ENCODE measurements at regions not wholly inside any gene's neighbourhood (a gene's known extent, or its start where the extent isn't known, plus 50 kb on each side); places are given as distances from the start of the nearest gene placed in this dataset.

DNA sequence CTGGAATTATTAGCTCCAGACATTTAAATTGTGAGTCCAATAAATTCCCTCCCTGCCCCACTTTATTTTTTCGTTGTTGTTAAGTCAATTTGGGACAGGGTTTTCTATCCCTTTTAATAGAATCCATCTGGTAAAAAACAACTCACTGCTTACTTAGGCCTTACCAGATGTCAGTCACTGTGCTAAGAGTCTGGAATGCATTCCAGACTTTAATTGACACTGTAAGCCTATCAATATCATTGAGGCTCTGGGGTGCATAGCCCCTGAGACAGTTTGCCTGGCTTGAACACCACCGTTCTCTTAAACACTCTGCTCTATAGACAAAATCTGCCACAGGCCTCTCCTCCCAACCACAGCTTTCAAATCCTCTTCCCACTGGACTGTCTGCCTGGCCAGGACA lies 175.9 kb downstream of the NSG2 start:
- H3K27ac ChIP-seq: no peak overlapping the region
- H3K27me3 ChIP-seq: peaks cover 14% of the 10 kb centered on the region
- H3K9me3 ChIP-seq: peaks cover 0 to 25% (median 0%) of the 10 kb centered on the region in 3 donors
- H3K4me1 ChIP-seq: no peaks in the 10 kb centered on the region
- no peak overlapping the region for H3K4me3 ChIP-seq
- TF ChIP-seq POLR2A (IDR thresholded peaks at IDR 0.05) (no peak), EP300 (IDR thresholded peaks at IDR 0.05) (no peak), POLR2AphosphoS5 (IDR thresholded peaks at IDR 0.05) (no peak)
- TF ChIP-seq, protein P1, sequence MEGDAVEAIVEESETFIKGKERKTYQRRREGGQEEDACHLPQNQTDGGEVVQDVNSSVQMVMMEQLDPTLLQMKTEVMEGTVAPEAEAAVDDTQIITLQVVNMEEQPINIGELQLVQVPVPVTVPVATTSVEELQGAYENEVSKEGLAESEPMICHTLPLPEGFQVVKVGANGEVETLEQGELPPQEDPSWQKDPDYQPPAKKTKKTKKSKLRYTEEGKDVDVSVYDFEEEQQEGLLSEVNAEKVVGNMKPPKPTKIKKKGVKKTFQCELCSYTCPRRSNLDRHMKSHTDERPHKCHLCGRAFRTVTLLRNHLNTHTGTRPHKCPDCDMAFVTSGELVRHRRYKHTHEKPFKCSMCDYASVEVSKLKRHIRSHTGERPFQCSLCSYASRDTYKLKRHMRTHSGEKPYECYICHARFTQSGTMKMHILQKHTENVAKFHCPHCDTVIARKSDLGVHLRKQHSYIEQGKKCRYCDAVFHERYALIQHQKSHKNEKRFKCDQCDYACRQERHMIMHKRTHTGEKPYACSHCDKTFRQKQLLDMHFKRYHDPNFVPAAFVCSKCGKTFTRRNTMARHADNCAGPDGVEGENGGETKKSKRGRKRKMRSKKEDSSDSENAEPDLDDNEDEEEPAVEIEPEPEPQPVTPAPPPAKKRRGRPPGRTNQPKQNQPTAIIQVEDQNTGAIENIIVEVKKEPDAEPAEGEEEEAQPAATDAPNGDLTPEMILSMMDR (IDR thresholded peaks at IDR 0.05): no peak
- H3K36me3 ChIP-seq: no peaks in the 10 kb centered on the region
- no peak for ATAC-seq
- WGBS, 2 donors (ENCODE audit: low coverage in 1 of 2): 35% methylated on average over 2 of the region's 2 CpGs; no CpG with 5 or more reads in 1 of the 2 donors

DNA sequence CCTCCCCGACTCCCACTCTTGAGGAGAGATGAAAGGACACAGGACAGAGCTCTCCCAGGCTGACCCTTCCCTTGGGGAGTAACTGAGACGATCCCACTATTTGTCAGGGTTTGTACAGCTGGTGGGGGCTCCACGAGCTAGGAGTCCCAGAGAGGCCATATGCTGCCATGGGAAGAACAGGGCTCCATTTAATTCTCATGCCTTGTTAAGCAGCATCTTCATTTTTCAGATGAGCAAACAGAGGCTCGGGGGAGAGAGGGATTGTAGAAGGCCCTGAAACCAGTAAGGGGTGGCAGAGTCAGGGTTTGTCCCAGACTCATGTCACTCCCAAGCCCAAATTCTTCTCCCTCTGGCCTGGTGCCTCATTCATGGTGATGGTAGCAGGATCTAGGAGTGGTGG lies 176.4 kb downstream of the NSG2 start:
- Histone ChIP-seq H3K36me3 (no peaks in the 10 kb centered on the region), H3K9me3 (peaks cover 0 to 25% (median 0%) of the 10 kb centered on the region in 3 donors), H3K27ac (no peak overlapping the region), H3K4me3 (no peak overlapping the region), H3K4me1 (no peaks in the 10 kb centered on the region), H3K27me3 (peaks cover 14% of the 10 kb centered on the region)
- no peak for ATAC-seq
- WGBS, 2 donors (ENCODE audit: low coverage in 1 of 2): 56% methylated on average over 3 of the region's 4 CpGs; no CpG with 5 or more reads in 1 of the 2 donors
- TF ChIP-seq, protein P1 (IDR thresholded peaks at IDR 0.05): no peak

DNA sequence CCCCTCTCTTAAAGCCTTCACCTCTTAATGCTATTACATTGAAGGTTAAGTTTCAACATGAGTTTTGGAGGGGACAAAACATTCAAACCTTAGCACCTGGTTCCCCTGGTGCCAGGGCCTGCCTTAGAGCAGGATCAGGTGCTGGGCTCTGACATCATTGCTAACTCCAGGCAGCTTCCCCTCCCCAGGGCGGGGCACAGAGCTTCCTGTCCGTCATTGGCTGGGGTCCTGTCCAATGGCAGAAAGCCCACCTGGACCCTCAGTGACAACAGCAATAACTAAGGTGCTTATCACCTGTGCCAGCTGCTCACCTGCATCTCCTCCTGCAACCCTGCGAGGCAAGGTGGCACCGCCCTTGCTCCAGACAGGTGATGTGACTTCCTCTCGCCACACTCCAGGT lies 177.4 kb downstream of the NSG2 start:
- ATAC-seq: no peak
- Histone ChIP-seq H3K27me3 (peaks cover 14% of the 10 kb centered on the region), H3K36me3 (no peaks in the 10 kb centered on the region), H3K4me3 (no peak overlapping the region), H3K9me3 (peaks cover 0 to 16% (median 0%) of the 10 kb centered on the region in 3 donors), H3K27ac (no peak overlapping the region), H3K4me1 (no peaks in the 10 kb centered on the region)
- no CpG with 5 or more reads among the region's 5 CpGs for whole genome bisulfite sequencing, 2 donors (ENCODE audit: low coverage in 1 of 2)
- TF ChIP-seq, protein P1 (IDR thresholded peaks at IDR 0.05): no peak

DNA sequence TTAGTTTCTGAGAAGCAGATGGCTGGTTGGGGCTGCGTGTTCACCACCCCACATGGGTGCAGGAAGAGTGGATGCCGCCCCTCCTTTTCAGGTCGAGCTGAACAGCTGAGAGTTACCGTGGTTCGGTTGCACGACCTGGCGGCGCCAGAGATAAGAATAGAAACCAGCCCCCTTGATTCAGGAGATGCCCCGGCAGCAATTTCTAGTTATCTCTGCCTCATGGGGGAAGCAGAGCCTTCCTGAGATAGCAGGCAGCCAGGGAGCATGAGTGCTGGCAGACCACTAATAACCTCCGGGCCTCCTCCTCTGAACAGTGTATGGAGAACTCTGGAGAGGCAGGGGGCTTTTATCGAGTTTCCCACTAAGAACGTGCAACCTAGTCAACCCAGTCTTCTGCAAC lies 177.8 kb downstream of the NSG2 start:
- Histone ChIP-seq H3K27ac (no peak overlapping the region), H3K9me3 (peaks cover 0 to 11% (median 0%) of the 10 kb centered on the region in 3 donors), H3K27me3 (peaks cover 14% of the 10 kb centered on the region), H3K4me3 (no peak overlapping the region), H3K36me3 (no peaks in the 10 kb centered on the region), H3K4me1 (no peaks in the 10 kb centered on the region)
- TF ChIP-seq EP300 (IDR thresholded peaks at IDR 0.05) (no peak), POLR2AphosphoS5 (IDR thresholded peaks at IDR 0.05) (no peak), POLR2A (IDR thresholded peaks at IDR 0.05) (no peak)
- TF ChIP-seq, protein P1 (IDR thresholded peaks at IDR 0.05): no peak
- 69% methylated on average over 3 of the region's 12 CpGs; no CpG with 5 or more reads in 1 of the 2 donors for WGBS, 2 donors (ENCODE audit: low coverage in 1 of 2)
- ATAC-seq: no peak

DNA sequence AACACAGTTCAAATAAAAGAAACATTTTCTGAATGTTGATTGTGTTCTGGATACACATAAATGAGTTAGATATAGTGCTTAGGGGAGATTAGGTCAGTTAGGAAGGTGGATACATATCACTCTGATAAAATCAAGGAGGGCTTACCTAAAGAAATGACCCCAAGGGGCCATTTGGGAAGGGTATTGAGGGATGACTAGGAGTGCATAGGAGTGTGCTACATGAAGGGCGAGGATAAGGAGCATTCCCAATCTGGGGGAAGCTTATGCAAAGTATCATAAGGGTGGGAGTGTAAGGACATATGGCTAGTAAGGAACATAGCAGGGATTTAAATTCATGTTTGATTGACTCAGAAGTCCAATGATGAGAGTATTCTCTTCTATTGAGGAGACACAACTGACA lies 183.6 kb downstream of the NSG2 start:
- no peak overlapping the region for H3K27ac ChIP-seq
- no peaks in the 10 kb centered on the region for H3K9me3 ChIP-seq
- 38 to 100% methylated on average over 1 of the region's 1 CpG for WGBS, 2 donors (ENCODE audit: low coverage in 1 of 2)
- H3K4me1 ChIP-seq: no peaks in the 10 kb centered on the region
- no peak for TF ChIP-seq POLR2A (IDR thresholded peaks at IDR 0.05)
- ATAC-seq: no peak
- no peak overlapping the region for H3K4me3 ChIP-seq
- H3K36me3 ChIP-seq: no peaks in the 10 kb centered on the region
- H3K27me3 ChIP-seq: peaks cover 3% of the 10 kb centered on the region

Data from gastroesophageal sphincter (tissue), 4 donors.